HepG2 (cell line): ENCODE measurements at regions not wholly inside any gene's neighbourhood (a gene's known extent, or its start where the extent isn't known, plus 50 kb on each side); places are given as distances from the start of the nearest gene placed in this dataset.

Experiments used
- ATAC-seq: fragments of 200-7000 bp; cut with Tn5 transposase; 3 replicates; pipeline ENCODE4 v1.9.1; 2020; ENCODE audit warnings: mild to moderate bottlenecking, moderate library complexity
- BruUV-seq: library from RNA; stranded (reverse); fragments of 400-500 nt; replicated peaks from 2 replicates; lab custom pipeline; 2021; lab: Mats Ljungman, UMichigan
- CTCF ChIA-PET: fragments of 300-600 bp; formaldehyde crosslinking; extraction: SDS; loops from one replicate; lab custom pipeline; 2021; ENCODE audit warnings: low total read pairs, inconsistent platforms, low intra/inter-chr PET ratio; lab: Yijun Ruan, JAX
- POLR2A ChIA-PET: fragments of 350-600 bp; sonication (Branson Sonifier 250); formaldehyde crosslinking; loops from one replicate; lab custom pipeline; 2020; ENCODE audit warnings: antibody characterized with exemption, inconsistent platforms; lab: Yijun Ruan, JAX
- DNase-seq: peaks from one replicate; pipeline ENCODE4 v3.0.0-alpha.2; 2015; ENCODE audit warnings: low spot score
- FAIRE-seq: peaks from 3 replicates; lab custom pipeline; 2011; peaks lifted over from hg19 to GRCh38; lab: Jason Lieb, UNC
- H2AFZ ChIP-seq: one replicate; pipeline ENCODE4 v1.6.1; 2011; ENCODE audit warnings: low read length, inconsistent platforms
- H3K27ac ChIP-seq: fragments of 300-600 bp; 3 replicates; pipeline ENCODE4 v1.8.0; 2011; ENCODE audit warnings: mixed run types, mild to moderate bottlenecking, mixed read lengths, low read length, inconsistent platforms; ENCODE audit not compliant: insufficient read depth; ENCODE audit errors: extremely low read length
- H3K27me3 ChIP-seq, 2 experiments: fragments of 200-600 bp in 1 of 2; 2 replicates in 1 of 2; 3 replicates in 1 of 2; pipeline versions ENCODE4 v1.6.0 to v1.8.0; 2011; ENCODE audit warnings: low read length in 2 of 2, mild to moderate bottlenecking in 2 of 2, moderate library complexity in 2 of 2, inconsistent platforms in 1 of 2; ENCODE audit not compliant: insufficient read depth in 2 of 2, control insufficient read depth in 1 of 2
- H3K36me3 ChIP-seq, 2 experiments: fragments of 200-600 bp in 1 of 2; replicated peaks in 1 of 2; 2 replicates in 1 of 2; 3 replicates in 1 of 2; pipeline versions ENCODE4 v1.5.1 to v1.8.0; 2011; ENCODE audit warnings: low read length in 2 of 2, inconsistent platforms in 1 of 2; ENCODE audit not compliant: insufficient read depth in 2 of 2, control insufficient read depth in 1 of 2
- H3K4me1 ChIP-seq: 2 replicates; pipeline ENCODE4 v1.5.1; 2012; ENCODE audit warnings: low read length, inconsistent platforms; ENCODE audit not compliant: insufficient read depth
- H3K4me2 ChIP-seq: 2 replicates; pipeline ENCODE4 v1.6.0; 2011; ENCODE audit warnings: low read depth, low read length, inconsistent platforms
- H3K4me3 ChIP-seq, 3 experiments: fragments of 200-600 bp in 1 of 3; sonication (generic), shearing (Covaris generic) in 1 of 3; replicated peaks in 1 of 3; 2 replicates each; pipeline ENCODE4 v1.5.1; 2011 to 2016; ENCODE audit warnings: low read length in 3 of 3, inconsistent platforms in 2 of 3, low read depth in 2 of 3, mild to moderate bottlenecking in 2 of 3, control low read depth in 1 of 3, mixed read lengths in 1 of 3; ENCODE audit not compliant: insufficient read depth in 1 of 3
- H3K79me2 ChIP-seq: one replicate; pipeline ENCODE4 v1.6.1; 2011; ENCODE audit warnings: low read length, inconsistent platforms; ENCODE audit not compliant: insufficient read depth
- H3K9ac ChIP-seq: 2 replicates; pipeline ENCODE4 v1.6.0; 2011; ENCODE audit warnings: mild to moderate bottlenecking, low read depth, low read length, inconsistent platforms; ENCODE audit not compliant: insufficient read depth
- H3K9me3 ChIP-seq: 2 replicates; pipeline ENCODE4 v1.5.1; 2012; ENCODE audit warnings: mild to moderate bottlenecking, low read length
- H4K20me1 ChIP-seq: 2 replicates; pipeline ENCODE4 v1.6.0; 2011; ENCODE audit warnings: inconsistent platforms, mild to moderate bottlenecking, low read length, moderate library complexity; ENCODE audit not compliant: insufficient read depth
- MIXL1 ChIP-seq: IDR thresholded peaks from 2 replicates; pipeline ENCODE4 v1.6.1; 2016
- SP4 ChIP-seq: sonication (generic); formaldehyde crosslinking; IDR thresholded peaks from 2 replicates; pipeline ENCODE4 v1.8.1; 2023; ENCODE audit warnings: mild to moderate bottlenecking, missing genetic modification reagents
- ZBTB7B ChIP-seq: sonication (generic); formaldehyde crosslinking; IDR thresholded peaks from 2 replicates; pipeline ENCODE4 v1.4.0; 2020; ENCODE audit warnings: missing genetic modification reagents
- WGBS: methylation state at CpG from one replicate; pipeline ENCODE4 v1.1.6; 2017; ENCODE audit warnings: low lambda C conversion rate; 5-methylcytosine and 5-hydroxymethylcytosine counted together
- in situ Hi-C: cut with HindIII; loops from 2 replicates; pipeline ENCODE4 v1.10.0; 2017; ENCODE audit warnings: low pct_unique_long_range_greater_than_20kb; ENCODE audit not compliant: extremely low pct_ligation_motif_present
- intact Hi-C: fragments of 100-400 bp; cut with micrococcal nuclease; formaldehyde crosslinking; loops from one replicate; pipeline ENCODE4 v1.10.0; 2022; ENCODE audit not compliant: unreplicated experiment

- no peak for ATAC-seq
- DNase-seq: no peak
- in situ Hi-C loops: no loop called here
- Histone ChIP-seq H3K27me3 (no peaks in the 10 kb centered on the region), H3K36me3 (no peaks in the 10 kb centered on the region), H4K20me1 (no peaks in the 10 kb centered on the region), H2AFZ (no peak overlapping the region), H3K9me3 (no peaks in the 10 kb centered on the region), H3K9ac (no peak overlapping the region), H3K79me2 (no peaks in the 10 kb centered on the region), H3K4me3 (no peak overlapping the region), H3K4me2 (no peak overlapping the region), H3K4me1 (no peaks in the 10 kb centered on the region), H3K27ac (no peak overlapping the region)
- ChIA-PET POLR2A (no interaction called here), CTCF (no interaction called here)
- FAIRE-seq: no peak
- no TSS peak for BruUV-seq
- WGBS: 0% methylated on average over 4 of the region's 4 CpGs
- intact Hi-C loops: no loop called here
- TF ChIP-seq ZBTB7B (CRISPR knock-in tag): no peak
- no peak for TF ChIP-seq MIXL1
- TF ChIP-seq, all 625 proteins: peak for 0
Observed at GRCh38 chr7:31437250-31437865, 76.5 kb upstream of the ITPRID1 start.

GRCh38 chr7:31439165-31439564 lies 74.7 kb upstream of the ITPRID1 start:
- ChIA-PET POLR2A (no interaction called here), CTCF (interaction anchor here (1.8 kb wide), 1 partner anchor 195 kb away, joined by 3 read pairs; no protein-coding TSS in a partner anchor)
- intact Hi-C loops: no loop called here

More at GRCh38 chr7:31439165-31439564, 74.7 kb upstream of the ITPRID1 start:
- no peak for TF ChIP-seq SP4 (CRISPR knock-in tag)
- no peak for FAIRE-seq
- H3K27ac ChIP-seq: no peak overlapping the region
- no peaks in the 10 kb centered on the region for H3K9me3 ChIP-seq
- 6% methylated on average over 3 of the region's 3 CpGs for WGBS
- no peaks in the 10 kb centered on the region for H3K27me3 ChIP-seq
- H3K79me2 ChIP-seq: no peaks in the 10 kb centered on the region
- ATAC-seq: no peak
- no peaks in the 10 kb centered on the region for H3K4me1 ChIP-seq
- H3K4me3 ChIP-seq: no peak overlapping the region
- no TSS peak for BruUV-seq
- no peak overlapping the region for H3K9ac ChIP-seq
- no peak overlapping the region for H2AFZ ChIP-seq
- in situ Hi-C loops: no loop called here
- H3K36me3 ChIP-seq: no peaks in the 10 kb centered on the region
- no peak overlapping the region for H3K4me2 ChIP-seq
- no peak for DNase-seq
- H4K20me1 ChIP-seq: no peaks in the 10 kb centered on the region
